A549 (cell line): ENCODE measurements at regions not wholly inside any gene's neighbourhood (a gene's known extent, or its start where the extent isn't known, plus 50 kb on each side); places are given as distances from the start of the nearest gene placed in this dataset.
"Not testable (repeated sequence)": the region's sequence is repeated elsewhere in the genome, so short reads cannot be mapped to it uniquely, and the experiment has no call there.

Experiments used
- BCL3 ChIP-seq: fragments of >200 bp; sonication (Bioruptor Twin); formaldehyde crosslinking; IDR thresholded peaks from 3 replicates; pipeline ENCODE4 v1.6.1; 2016
- CTCF ChIP-seq: fragments of >200 bp; sonication (Bioruptor Twin); formaldehyde crosslinking; IDR thresholded peaks from 3 replicates; pipeline ENCODE4 v1.5.1; 2016
- EP300 ChIP-seq, 2 experiments: fragments of >200 bp; sonication (Bioruptor Twin); formaldehyde crosslinking; IDR thresholded peaks; 2 replicates in 1 of 2; 3 replicates in 1 of 2; pipeline ENCODE4 v1.6.1; 2016 to 2017
- HDAC2 ChIP-seq: fragments of 200-600 bp; sonication (generic); IDR thresholded peaks from 2 replicates; pipeline ENCODE4 v1.6.1; 2016
- MAFK ChIP-seq: fragments of 450-650 bp; IDR thresholded peaks from 2 replicates; pipeline ENCODE4 v1.6.1; 2014; ENCODE audit not compliant: partially characterized antibody
- MAX ChIP-seq: IDR thresholded peaks from 2 replicates; pipeline ENCODE4 v1.6.1; 2012
- NPAS2 ChIP-seq: fragments of 250-450 bp; sonication (Bioruptor Pico); IDR thresholded peaks from 2 replicates; pipeline ENCODE4 v1.8.0; 2022; ENCODE audit warnings: mild to moderate bottlenecking, moderate library complexity, borderline replicate concordance
- POLR2A ChIP-seq: IDR thresholded peaks from 2 replicates; pipeline ENCODE4 v1.6.1; 2012; ENCODE audit warnings: mild to moderate bottlenecking, low read length
- REST ChIP-seq: fragments of 200-600 bp; sonication (generic); IDR thresholded peaks from 2 replicates; pipeline ENCODE4 v1.6.1; 2016; ENCODE audit warnings: antibody characterized with exemption, mild to moderate bottlenecking, moderate library complexity
- SMC3 ChIP-seq: fragments of >200 bp; sonication (Bioruptor Twin); formaldehyde crosslinking; IDR thresholded peaks from 3 replicates; pipeline ENCODE4 v1.6.1; 2018; ENCODE audit warnings: inconsistent platforms
- TFCP2L1 ChIP-seq: fragments of 250-450 bp; sonication (Bioruptor Pico); IDR thresholded peaks from 2 replicates; pipeline ENCODE4 v1.5.0; 2021; ENCODE audit warnings: mild to moderate bottlenecking
- ZC3H11A ChIP-seq: fragments of 450-650 bp; IDR thresholded peaks from 2 replicates; pipeline ENCODE4 v1.6.1; 2014; ENCODE audit warnings: antibody characterized with exemption, mild to moderate bottlenecking
- TF ChIP-seq, protein P1 (sequence below): IDR thresholded peaks from 2 replicates; pipeline ENCODE4 v1.6.1; 2012; ENCODE audit warnings: low read depth, borderline replicate concordance

GRCh38 chr2:89161626-89162025 lies 470.2 kb downstream of the RPIA start:
- not testable (repeated sequence) for TF ChIP-seq MAX; CTCF; MAFK; POLR2A; ZC3H11A; TFCP2L1 (CRISPR knock-in tag); BCL3; NPAS2 (CRISPR knock-in tag); HDAC2; SMC3; REST; EP300 (IDR thresholded peaks at IDR 0.05)
- TF ChIP-seq, protein P1, sequence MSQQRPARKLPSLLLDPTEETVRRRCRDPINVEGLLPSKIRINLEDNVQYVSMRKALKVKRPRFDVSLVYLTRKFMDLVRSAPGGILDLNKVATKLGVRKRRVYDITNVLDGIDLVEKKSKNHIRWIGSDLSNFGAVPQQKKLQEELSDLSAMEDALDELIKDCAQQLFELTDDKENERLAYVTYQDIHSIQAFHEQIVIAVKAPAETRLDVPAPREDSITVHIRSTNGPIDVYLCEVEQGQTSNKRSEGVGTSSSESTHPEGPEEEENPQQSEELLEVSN: not testable (repeated sequence)
